OCI-LY1 (cell line): ENCODE measurements at regions not wholly inside any gene's neighbourhood (a gene's known extent, or its start where the extent isn't known, plus 50 kb on each side); places are given as distances from the start of the nearest gene placed in this dataset.
"Not testable (repeated sequence)": the region's sequence is repeated elsewhere in the genome, so short reads cannot be mapped to it uniquely, and the experiment has no call there.

ENCODE experiments used
- EZH2 ChIP-seq: fragments of 200-600 bp; sonication (generic), shearing (Covaris generic); IDR thresholded peaks from 2 replicates; pipeline ENCODE4 v1.8.0; 2017; ENCODE audit warnings: borderline replicate concordance, mixed run types, mild to moderate bottlenecking, antibody characterized with exemption, low read length, moderate library complexity, mixed read lengths
- TF ChIP-seq, protein P1 (sequence below): fragments of 200-600 bp; sonication (generic), shearing (Covaris generic); IDR thresholded peaks from 2 replicates; pipeline ENCODE4 v1.5.1; 2017; ENCODE audit warnings: mild to moderate bottlenecking, antibody characterized with exemption, low read length, moderate library complexity, mixed read lengths

DNA sequence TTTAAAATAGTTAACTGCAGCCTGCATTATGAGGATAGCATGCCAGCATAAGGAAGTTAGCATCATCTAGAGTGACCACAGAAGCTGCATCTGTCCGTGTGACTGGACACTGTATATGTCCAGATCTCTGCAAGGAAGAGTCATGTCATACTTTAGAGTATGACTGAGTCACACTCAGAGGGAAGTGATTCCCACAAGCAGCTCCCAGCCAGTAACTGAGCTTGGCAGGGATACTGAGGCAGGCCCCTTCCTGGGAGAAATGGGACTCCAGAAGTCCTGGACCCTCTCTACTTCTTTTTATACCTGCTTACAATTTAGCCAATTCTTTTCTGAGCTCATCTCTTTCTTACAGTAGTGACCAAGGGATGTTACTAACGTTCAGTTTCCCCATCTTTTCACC lies 2975.9 kb downstream of the RPIA start:
- TF ChIP-seq, protein P1, sequence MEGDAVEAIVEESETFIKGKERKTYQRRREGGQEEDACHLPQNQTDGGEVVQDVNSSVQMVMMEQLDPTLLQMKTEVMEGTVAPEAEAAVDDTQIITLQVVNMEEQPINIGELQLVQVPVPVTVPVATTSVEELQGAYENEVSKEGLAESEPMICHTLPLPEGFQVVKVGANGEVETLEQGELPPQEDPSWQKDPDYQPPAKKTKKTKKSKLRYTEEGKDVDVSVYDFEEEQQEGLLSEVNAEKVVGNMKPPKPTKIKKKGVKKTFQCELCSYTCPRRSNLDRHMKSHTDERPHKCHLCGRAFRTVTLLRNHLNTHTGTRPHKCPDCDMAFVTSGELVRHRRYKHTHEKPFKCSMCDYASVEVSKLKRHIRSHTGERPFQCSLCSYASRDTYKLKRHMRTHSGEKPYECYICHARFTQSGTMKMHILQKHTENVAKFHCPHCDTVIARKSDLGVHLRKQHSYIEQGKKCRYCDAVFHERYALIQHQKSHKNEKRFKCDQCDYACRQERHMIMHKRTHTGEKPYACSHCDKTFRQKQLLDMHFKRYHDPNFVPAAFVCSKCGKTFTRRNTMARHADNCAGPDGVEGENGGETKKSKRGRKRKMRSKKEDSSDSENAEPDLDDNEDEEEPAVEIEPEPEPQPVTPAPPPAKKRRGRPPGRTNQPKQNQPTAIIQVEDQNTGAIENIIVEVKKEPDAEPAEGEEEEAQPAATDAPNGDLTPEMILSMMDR = not testable (repeated sequence)
- not testable (repeated sequence) for TF ChIP-seq EZH2
